ENCODE measurements at regions not wholly inside any gene's neighbourhood (a gene's known extent, or its start where the extent isn't known, plus 50 kb on each side); places are given as distances from the start of the nearest gene placed in this dataset.

- Histone ChIP-seq H3K4me1 (no peaks in the 10 kb centered on the region), H3K4me3 (no peak overlapping the region), H3K27ac (no peak overlapping the region), H3K9me3 (peaks cover 6% of the 10 kb centered on the region), H3K36me3 (no peaks in the 10 kb centered on the region), H3K27me3 (no peaks in the 10 kb centered on the region)
- TF ChIP-seq CTCF (IDR thresholded peaks at IDR 0.05): no peak
- ATAC-seq (no peak), DNase-seq (no peak)
- intact Hi-C loops (cut with DNase I): no loop called here
Observed at GRCh38 chr16:52618753-52619497, 72.0 kb upstream of the TOX3 start.

DNA sequence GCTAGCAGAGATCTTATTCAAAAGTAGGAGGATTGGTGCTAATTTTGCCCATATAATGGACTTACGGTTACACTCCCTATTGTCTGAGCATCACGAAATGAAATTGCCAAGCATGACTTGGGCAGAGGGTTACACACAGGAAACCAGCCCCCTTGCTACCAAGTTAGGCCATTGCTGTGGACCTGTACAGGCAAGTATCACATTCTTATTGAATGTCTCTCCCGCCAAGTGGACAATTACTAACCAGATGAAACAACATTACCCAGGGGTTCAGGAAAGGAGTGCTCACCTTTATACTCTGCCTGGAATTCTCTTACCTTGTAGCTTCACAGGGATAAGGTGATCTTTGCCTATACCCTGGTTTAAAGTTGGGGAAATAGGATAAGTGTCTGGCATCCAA lies 70.6 kb upstream of the TOX3 start:
- intact Hi-C loops (cut with DNase I): no loop called here
- no peaks in the 10 kb centered on the region for H3K27me3 ChIP-seq
- no peak overlapping the region for H3K4me3 ChIP-seq
- DNase-seq: no peak
- ATAC-seq: no peak
- no peak for TF ChIP-seq CTCF (IDR thresholded peaks at IDR 0.05)
- no peak overlapping the region for H3K27ac ChIP-seq
- H3K9me3 ChIP-seq: peaks cover 6% of the 10 kb centered on the region
- H3K4me1 ChIP-seq: no peaks in the 10 kb centered on the region
- no peaks in the 10 kb centered on the region for H3K36me3 ChIP-seq

GRCh38 chr16:52613508-52613907 lies 66.6 kb upstream of the TOX3 start:
- no peak overlapping the region for H3K4me3 ChIP-seq
- ATAC-seq (no peak), DNase-seq (no peak)
- H3K27me3 ChIP-seq: no peaks in the 10 kb centered on the region
- H3K36me3 ChIP-seq: no peaks in the 10 kb centered on the region
- no peak overlapping the region for H3K27ac ChIP-seq
- no peak for TF ChIP-seq CTCF (IDR thresholded peaks at IDR 0.05)
- no peaks in the 10 kb centered on the region for H3K4me1 ChIP-seq
- intact Hi-C loops (cut with DNase I): no loop called here
- no peaks in the 10 kb centered on the region for H3K9me3 ChIP-seq

DNA sequence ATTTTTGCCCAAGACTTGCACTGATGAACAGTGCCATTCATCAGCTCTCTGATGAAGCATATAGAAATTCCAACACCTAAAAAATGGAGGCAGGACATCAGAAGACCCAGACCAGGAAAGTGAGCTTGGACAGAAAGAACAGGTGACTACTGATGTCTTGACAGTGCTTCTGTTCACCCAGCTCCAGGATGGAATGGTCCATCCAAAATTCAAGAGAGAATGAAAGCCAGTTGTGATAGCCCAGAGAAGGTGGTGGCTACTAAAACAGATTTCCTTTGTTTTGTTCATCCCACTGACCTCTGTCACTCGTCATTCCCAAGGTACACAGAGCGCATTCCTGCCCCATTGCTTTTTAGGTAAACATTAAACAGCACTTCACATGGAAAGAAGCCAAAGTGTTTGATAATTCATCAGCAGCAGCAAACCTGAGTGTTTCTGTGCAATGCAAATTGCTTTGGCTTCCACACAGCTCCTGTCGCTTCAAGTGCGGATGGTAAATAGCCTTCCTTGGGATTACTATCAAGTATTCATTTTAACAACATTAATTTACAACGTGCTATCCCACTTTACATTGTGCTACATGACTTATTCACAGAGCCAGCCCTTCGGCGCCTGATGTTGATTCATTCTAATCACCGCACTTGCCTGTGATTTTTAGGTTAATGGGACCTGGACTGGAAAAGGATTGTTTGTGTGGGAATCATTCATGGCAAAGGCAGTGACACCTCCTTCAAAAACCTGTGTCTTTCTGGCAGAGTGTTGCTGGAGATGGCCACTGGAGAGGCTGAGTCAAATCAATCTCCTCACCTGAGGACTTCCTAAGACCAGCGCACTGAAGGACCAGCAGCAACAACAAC lies 65.1 kb upstream of the TOX3 start:
- TF ChIP-seq CTCF (IDR thresholded peaks at IDR 0.05): no peak
- Histone ChIP-seq H3K4me1 (no peaks in the 10 kb centered on the region), H3K27ac (no peak overlapping the region), H3K4me3 (no peak overlapping the region), H3K9me3 (no peaks in the 10 kb centered on the region), H3K36me3 (no peaks in the 10 kb centered on the region), H3K27me3 (no peaks in the 10 kb centered on the region)
- intact Hi-C loops (cut with DNase I): no loop called here
- ATAC-seq (peak; percentile 41), DNase-seq (no peak)

DNA sequence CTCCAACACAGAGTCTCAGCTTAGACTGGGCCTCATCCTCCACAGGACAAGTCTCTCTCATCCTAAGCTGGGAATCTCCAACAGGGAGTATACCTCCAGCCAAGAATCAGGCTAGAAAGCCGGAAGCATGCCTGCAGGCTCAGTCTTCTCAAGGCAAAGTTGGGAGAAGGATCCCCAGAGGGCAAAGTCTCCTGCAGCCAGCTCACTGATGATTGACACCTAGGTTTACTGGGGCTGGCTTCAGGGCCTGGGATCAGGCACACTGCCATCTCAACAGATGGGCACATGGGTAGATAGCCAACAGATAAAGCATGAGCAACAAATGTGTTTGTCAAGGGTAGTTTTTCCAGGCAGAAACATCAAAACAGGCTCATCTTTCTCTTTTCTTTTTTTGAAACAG lies 56.1 kb upstream of the TOX3 start:
- no peak for TF ChIP-seq CTCF (IDR thresholded peaks at IDR 0.05)
- Histone ChIP-seq H3K27ac (no peak overlapping the region), H3K36me3 (no peaks in the 10 kb centered on the region), H3K4me3 (no peak overlapping the region), H3K9me3 (no peaks in the 10 kb centered on the region), H3K27me3 (no peaks in the 10 kb centered on the region), H3K4me1 (no peaks in the 10 kb centered on the region)
- no peak for ATAC-seq
- no peak for DNase-seq
- intact Hi-C loops (cut with DNase I): no loop called here

All from upper lobe of right lung (tissue), 1 donor.